ENCODE measurements at regions not wholly inside any gene's neighbourhood (a gene's known extent, or its start where the extent isn't known, plus 50 kb on each side); places are given as distances from the start of the nearest gene placed in this dataset.

DNA sequence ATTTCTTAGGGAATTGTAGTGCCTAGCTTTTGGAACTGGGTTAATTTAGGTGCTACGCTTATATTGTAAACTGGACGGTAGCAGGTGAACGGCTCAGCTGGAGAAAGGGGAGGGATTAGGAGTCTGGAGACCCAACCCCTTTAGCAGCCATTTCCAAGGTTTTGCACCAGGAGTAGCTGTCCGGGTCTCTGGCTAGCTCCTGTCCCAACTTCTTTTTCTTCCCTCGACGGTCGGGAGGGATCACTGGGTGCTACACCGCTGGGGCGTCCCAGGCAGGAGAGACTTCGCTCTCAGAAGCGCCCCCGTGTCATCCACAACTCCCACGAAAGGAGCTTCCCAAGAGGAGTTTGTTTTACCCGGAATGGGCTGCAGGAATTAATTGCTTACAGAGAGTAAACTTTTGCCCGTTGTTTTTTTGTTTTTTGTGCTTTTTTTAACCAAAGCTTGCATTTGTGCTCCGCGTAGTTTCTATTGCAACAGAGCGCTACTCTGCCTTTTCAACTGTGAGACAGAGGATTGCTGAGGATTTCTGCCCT lies 1640.9 kb upstream of the C9orf72 start:
- no peak for TF ChIP-seq EZH2 (IDR thresholded peaks at IDR 0.05; ENCODE audit: borderline replicate concordance, low read length)
- TF ChIP-seq, protein P1, sequence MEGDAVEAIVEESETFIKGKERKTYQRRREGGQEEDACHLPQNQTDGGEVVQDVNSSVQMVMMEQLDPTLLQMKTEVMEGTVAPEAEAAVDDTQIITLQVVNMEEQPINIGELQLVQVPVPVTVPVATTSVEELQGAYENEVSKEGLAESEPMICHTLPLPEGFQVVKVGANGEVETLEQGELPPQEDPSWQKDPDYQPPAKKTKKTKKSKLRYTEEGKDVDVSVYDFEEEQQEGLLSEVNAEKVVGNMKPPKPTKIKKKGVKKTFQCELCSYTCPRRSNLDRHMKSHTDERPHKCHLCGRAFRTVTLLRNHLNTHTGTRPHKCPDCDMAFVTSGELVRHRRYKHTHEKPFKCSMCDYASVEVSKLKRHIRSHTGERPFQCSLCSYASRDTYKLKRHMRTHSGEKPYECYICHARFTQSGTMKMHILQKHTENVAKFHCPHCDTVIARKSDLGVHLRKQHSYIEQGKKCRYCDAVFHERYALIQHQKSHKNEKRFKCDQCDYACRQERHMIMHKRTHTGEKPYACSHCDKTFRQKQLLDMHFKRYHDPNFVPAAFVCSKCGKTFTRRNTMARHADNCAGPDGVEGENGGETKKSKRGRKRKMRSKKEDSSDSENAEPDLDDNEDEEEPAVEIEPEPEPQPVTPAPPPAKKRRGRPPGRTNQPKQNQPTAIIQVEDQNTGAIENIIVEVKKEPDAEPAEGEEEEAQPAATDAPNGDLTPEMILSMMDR (IDR thresholded peaks at IDR 0.05; ENCODE audit: low read length), result no peak
